CD14-positive monocyte (primary cell): ENCODE measurements at regions not wholly inside any gene's neighbourhood (a gene's known extent, or its start where the extent isn't known, plus 50 kb on each side); places are given as distances from the start of the nearest gene placed in this dataset.

Experiments used
- DNase-seq, 3 donors: peaks; one replicate each; pipeline ENCODE4 v3.0.0-alpha.2; 2011 to 2022
- H2AFZ ChIP-seq: 2 replicates; pipeline ENCODE4 v1.6.0; 2012; ENCODE audit warnings: mild to moderate bottlenecking, low read depth, low read length, inconsistent platforms; ENCODE audit not compliant: insufficient read depth, poor library complexity, severe bottlenecking
- H3K27ac ChIP-seq, 2 donors: 1 replicate in 1 of 2; 2 replicates in 1 of 2; pipeline ENCODE4 v1.5.1; 2012 to 2013; ENCODE audit warnings: low read length in 2 of 2, control low read depth in 1 of 2, inconsistent platforms in 1 of 2, low read depth in 1 of 2, mild to moderate bottlenecking in 1 of 2
- H3K27me3 ChIP-seq, 2 donors: one replicate each; pipeline versions ENCODE4 v1.6.0 to v1.6.1; 2011 to 2013; ENCODE audit warnings: low read length in 2 of 2; ENCODE audit not compliant: control insufficient read depth in 2 of 2, insufficient read depth in 2 of 2
- H3K36me3 ChIP-seq, 2 donors: replicated peaks in 1 of 2; 1 replicate in 1 of 2; 2 replicates in 1 of 2; pipeline versions ENCODE4 v1.5.1 to v1.6.1; 2012 to 2013; ENCODE audit warnings: low read length in 2 of 2, control low read depth in 1 of 2, inconsistent platforms in 1 of 2, mild to moderate bottlenecking in 1 of 2; ENCODE audit not compliant: insufficient read depth in 2 of 2, control insufficient read depth in 1 of 2
- H3K4me1 ChIP-seq, 2 donors: 1 replicate in 1 of 2; 2 replicates in 1 of 2; pipeline versions ENCODE4 v1.5.1 to v1.6.1; 2012 to 2013; ENCODE audit warnings: low read length in 2 of 2, control low read depth in 1 of 2, inconsistent platforms in 1 of 2, mild to moderate bottlenecking in 1 of 2, moderate library complexity in 1 of 2; ENCODE audit not compliant: insufficient read depth in 2 of 2, control insufficient read depth in 1 of 2
- H3K4me2 ChIP-seq: replicated peaks from 2 replicates; pipeline ENCODE3; 2012; ENCODE audit warnings: low read length, moderate library complexity, mild to moderate bottlenecking; ENCODE audit not compliant: poor library complexity, severe bottlenecking; ENCODE audit errors: extremely low read depth
- H3K4me3 ChIP-seq, 3 experiments: fragments of 200-600 bp in 1 of 3; sonication (generic) in 1 of 3; replicated peaks in 1 of 3; 1 replicate in 2 of 3; 2 replicates in 1 of 3; pipeline ENCODE4 v1.5.1; 2011 to 2013; ENCODE audit warnings: low read length in 3 of 3, mild to moderate bottlenecking in 3 of 3, control low read depth in 2 of 3, low read depth in 2 of 3, inconsistent platforms in 1 of 3, moderate library complexity in 1 of 3
- H3K79me2 ChIP-seq: 2 replicates; pipeline ENCODE4 v1.6.0; 2012; ENCODE audit warnings: mild to moderate bottlenecking, control low read depth, inconsistent platforms, low read length, moderate library complexity; ENCODE audit not compliant: insufficient read depth
- H3K9ac ChIP-seq: 2 replicates; pipeline ENCODE4 v1.6.0; 2017; ENCODE audit warnings: low read length, mild to moderate bottlenecking; ENCODE audit not compliant: insufficient read depth, poor library complexity, severe bottlenecking
- H3K9me3 ChIP-seq, 2 donors: replicated peaks in 1 of 2; 1 replicate in 1 of 2; 2 replicates in 1 of 2; pipeline versions ENCODE4 v1.5.1 to v1.6.1; 2012 to 2013; ENCODE audit warnings: low read length in 2 of 2, control low read depth in 1 of 2; ENCODE audit not compliant: control insufficient read depth in 1 of 2, insufficient read depth in 1 of 2
- H4K20me1 ChIP-seq: 2 replicates; pipeline ENCODE4 v1.6.0; 2012; ENCODE audit warnings: mild to moderate bottlenecking, low read length, control low read depth, moderate library complexity; ENCODE audit not compliant: insufficient read depth
- H3K27ac Mint-ChIP-seq, 7 donors: one replicate each; pipeline ENCODE4 v1.8.0; 2020; ENCODE audit warnings: mild to moderate bottlenecking in 7 of 7, mixed read lengths in 7 of 7, moderate library complexity in 6 of 7, inconsistent platforms in 2 of 7
- H3K27me3 Mint-ChIP-seq, 3 donors: one replicate each; pipeline ENCODE4 v1.8.0; 2021 to 2022; ENCODE audit warnings: low read depth in 3 of 3, mild to moderate bottlenecking in 3 of 3, mixed read lengths in 3 of 3, moderate library complexity in 3 of 3, inconsistent platforms in 1 of 3
- H3K36me3 Mint-ChIP-seq, 2 donors: one replicate each; pipeline ENCODE4 v1.8.0; 2020; ENCODE audit warnings: mixed read lengths in 2 of 2, inconsistent platforms in 1 of 2, mild to moderate bottlenecking in 1 of 2
- H3K4me1 Mint-ChIP-seq: one replicate; pipeline ENCODE4 v1.8.0; 2020; ENCODE audit warnings: mild to moderate bottlenecking, mixed read lengths
- H3K4me3 Mint-ChIP-seq, 2 donors: one replicate each; pipeline ENCODE4 v1.8.0; 2020; ENCODE audit warnings: mild to moderate bottlenecking in 2 of 2, mixed read lengths in 2 of 2, moderate library complexity in 1 of 2
- H3K9me3 Mint-ChIP-seq, 7 donors: one replicate each; pipeline ENCODE4 v1.8.0; 2020 to 2022; ENCODE audit warnings: mixed read lengths in 7 of 7, mild to moderate bottlenecking in 6 of 7, moderate library complexity in 6 of 7, inconsistent platforms in 2 of 7
- WGBS: methylation state at CpG from one replicate; pipeline ENCODE4 v1.1.5; 2013; ENCODE audit warnings: missing lambda C conversion rate; ENCODE audit not compliant: insufficient coverage; 5-methylcytosine and 5-hydroxymethylcytosine counted together
- intact Hi-C, 2 donors: fragments of 100-400 bp; cut with micrococcal nuclease; formaldehyde crosslinking; loops; one replicate each; pipeline versions ENCODE4 v1.15.0 to v1.15.1; 2023
- TF ChIP-seq, protein P1 (sequence below): fragments of 200-600 bp; IDR thresholded peaks from one replicate; pipeline ENCODE4 v1.8.0; 2022; ENCODE audit warnings: antibody characterized with exemption, mild to moderate bottlenecking

DNA sequence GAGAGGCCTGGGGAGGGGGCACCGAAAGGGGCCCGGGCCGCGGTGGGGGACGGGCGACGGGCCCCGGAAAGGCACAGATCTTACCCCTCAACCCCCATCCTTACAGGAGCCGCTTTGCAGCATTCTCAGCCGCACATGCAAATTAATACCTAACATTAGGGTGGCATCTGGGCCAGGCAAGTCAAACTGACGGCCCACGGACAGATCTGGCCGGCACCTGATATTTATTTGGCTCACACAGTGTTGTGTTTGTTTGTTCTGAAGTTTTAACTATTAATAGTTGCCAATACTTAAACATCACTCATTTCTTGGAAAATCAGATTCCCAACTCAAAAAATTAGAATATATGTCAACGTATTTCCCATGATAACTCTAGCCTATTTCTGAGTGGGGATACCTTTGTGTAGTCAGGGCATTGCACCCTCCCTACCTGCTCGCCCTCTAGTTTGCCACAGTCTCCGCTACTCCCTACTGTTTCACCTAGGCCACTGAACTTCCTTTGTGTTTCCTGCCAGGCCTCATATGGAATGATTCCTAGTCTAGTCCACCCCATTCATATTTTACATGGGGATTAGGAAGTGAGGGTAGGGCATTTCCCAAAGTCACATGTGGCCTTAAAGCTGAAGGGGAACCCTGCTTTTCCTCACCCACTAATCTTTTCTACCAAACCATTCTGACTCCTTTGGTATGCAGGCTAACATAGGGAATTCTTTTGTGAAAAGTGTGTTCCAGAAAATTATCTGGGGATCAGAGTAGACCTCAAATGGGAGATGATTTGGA lies 71.9 kb upstream of the LARP1 start:
- no peaks in the 10 kb centered on the region for H3K27me3 ChIP-seq
- TF ChIP-seq, protein P1, sequence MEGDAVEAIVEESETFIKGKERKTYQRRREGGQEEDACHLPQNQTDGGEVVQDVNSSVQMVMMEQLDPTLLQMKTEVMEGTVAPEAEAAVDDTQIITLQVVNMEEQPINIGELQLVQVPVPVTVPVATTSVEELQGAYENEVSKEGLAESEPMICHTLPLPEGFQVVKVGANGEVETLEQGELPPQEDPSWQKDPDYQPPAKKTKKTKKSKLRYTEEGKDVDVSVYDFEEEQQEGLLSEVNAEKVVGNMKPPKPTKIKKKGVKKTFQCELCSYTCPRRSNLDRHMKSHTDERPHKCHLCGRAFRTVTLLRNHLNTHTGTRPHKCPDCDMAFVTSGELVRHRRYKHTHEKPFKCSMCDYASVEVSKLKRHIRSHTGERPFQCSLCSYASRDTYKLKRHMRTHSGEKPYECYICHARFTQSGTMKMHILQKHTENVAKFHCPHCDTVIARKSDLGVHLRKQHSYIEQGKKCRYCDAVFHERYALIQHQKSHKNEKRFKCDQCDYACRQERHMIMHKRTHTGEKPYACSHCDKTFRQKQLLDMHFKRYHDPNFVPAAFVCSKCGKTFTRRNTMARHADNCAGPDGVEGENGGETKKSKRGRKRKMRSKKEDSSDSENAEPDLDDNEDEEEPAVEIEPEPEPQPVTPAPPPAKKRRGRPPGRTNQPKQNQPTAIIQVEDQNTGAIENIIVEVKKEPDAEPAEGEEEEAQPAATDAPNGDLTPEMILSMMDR: no peak
- Mint-ChIP-seq H3K4me1 (peaks cover 17% of the 10 kb centered on the region), H3K27me3 (peaks cover 0 to 4% (median 1%) of the 10 kb centered on the region in 3 donors), H3K9me3 (peaks cover 6 to 14% (median 8%) of the 10 kb centered on the region in 7 donors), H3K36me3 (peaks cover 2 to 3% of the 10 kb centered on the region in 2 donors), H3K27ac (peak overlapping the region; percentile 57 to 93 (median 82)), H3K4me3 (peak overlapping the region; percentile 78 to 83)
- peak overlapping the region; percentile 64 for H3K9ac ChIP-seq
- peak overlapping the region; percentile 74 for H3K27ac ChIP-seq
- no peaks in the 10 kb centered on the region for H4K20me1 ChIP-seq
- no peaks in the 10 kb centered on the region for H3K79me2 ChIP-seq
- peak overlapping the region; percentile 85 for H2AFZ ChIP-seq
- no peaks in the 10 kb centered on the region for H3K36me3 ChIP-seq
- peaks cover 13 to 23% of the 10 kb centered on the region in 2 donors for H3K4me1 ChIP-seq
- peaks cover 4 to 9% of the 10 kb centered on the region in 2 donors for H3K9me3 ChIP-seq
- peak overlapping the region; percentile 51 to 74 (median 65) for H3K4me3 ChIP-seq
- intact Hi-C loops: loop anchor here (2.0 to 10.0 kb wide), 4 partner anchors 34 to 176 kb away; partner anchors contain the start of genes CNOT8 (in 2 of the 2), FAXDC2 (in 1 of the 2) and LARP1 (in 1 of the 2)
- H3K4me2 ChIP-seq: peak overlapping the region; percentile 85
- DNase-seq: peak in 2 of 3 donors; percentile 40 to 70
- WGBS: 33% methylated on average over 1 of the region's 16 CpGs

DNA sequence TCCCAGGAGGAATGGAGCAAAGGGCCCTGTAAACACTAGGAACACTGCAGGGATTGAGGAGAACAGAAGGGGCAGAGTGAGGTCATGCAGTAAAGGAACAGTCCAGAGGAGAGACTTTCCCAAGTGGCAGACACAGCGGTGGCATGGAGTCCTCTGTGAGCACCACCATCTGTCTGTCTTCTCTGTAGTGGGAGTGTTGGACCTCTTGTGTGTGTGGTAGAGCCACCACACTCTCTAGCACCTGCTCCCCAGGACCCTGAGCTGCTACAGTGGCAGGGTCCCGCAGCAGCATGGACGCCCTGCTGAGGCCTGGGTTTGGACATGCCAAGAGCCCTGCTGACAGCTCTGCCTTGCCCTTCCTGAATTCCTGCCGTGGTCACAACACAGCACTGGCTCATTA lies 75.7 kb upstream of the LARP1 start:
- intact Hi-C loops: no loop called here
- Mint-ChIP-seq H3K27me3 (peaks cover 1 to 4% (median 1%) of the 10 kb centered on the region in 3 donors), H3K27ac (peak overlapping the region in 1 of 7 donors; percentile 20), H3K9me3 (peaks cover 0 to 4% (median 0%) of the 10 kb centered on the region in 7 donors), H3K4me3 (no peak overlapping the region), H3K4me1 (peaks cover 22% of the 10 kb centered on the region), H3K36me3 (no peaks in the 10 kb centered on the region)
- Histone ChIP-seq H3K27me3 (no peaks in the 10 kb centered on the region), H3K9me3 (no peaks in the 10 kb centered on the region), H3K79me2 (no peaks in the 10 kb centered on the region), H2AFZ (peak overlapping the region; percentile 41), H3K9ac (no peak overlapping the region), H4K20me1 (no peaks in the 10 kb centered on the region), H3K4me1 (peaks cover 21 to 23% of the 10 kb centered on the region in 2 donors), H3K4me2 (no peak overlapping the region), H3K36me3 (no peaks in the 10 kb centered on the region), H3K27ac (no peak overlapping the region), H3K4me3 (no peak overlapping the region)
- DNase-seq: no peak
- TF ChIP-seq, protein P1: no peak
- WGBS: 93% methylated on average over 3 of the region's 4 CpGs
